ENCODE measurements at regions not wholly inside any gene's neighbourhood (a gene's known extent, or its start where the extent isn't known, plus 50 kb on each side); places are given as distances from the start of the nearest gene placed in this dataset.

DNA sequence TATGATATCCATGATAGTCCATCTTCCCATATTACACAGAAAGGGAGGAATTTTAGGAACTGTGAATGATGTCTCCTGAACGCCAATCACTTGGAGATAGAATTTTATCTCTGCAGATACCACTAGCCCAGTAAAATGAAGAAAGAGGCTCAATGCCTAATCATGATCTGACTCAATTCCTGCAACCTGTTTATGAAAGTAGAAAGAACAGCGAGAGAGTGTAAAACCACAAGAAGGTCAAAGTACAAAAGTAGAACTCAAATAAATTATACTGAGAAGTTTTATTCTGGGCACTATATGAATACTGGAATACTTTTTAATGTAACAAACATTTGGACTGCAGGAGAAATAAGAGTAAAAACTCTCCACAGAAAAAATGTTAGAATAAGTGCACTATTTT, 892.1 kb upstream of the DDX18 start:
- WGBS: 94% methylated on average over 2 of the region's 2 CpGs
- Histone ChIP-seq H3K9me3 (ENCODE audit: control insufficient read depth in 2 of 2, insufficient read depth in 1 of 2, low read length in 1 of 2) (no peaks in the 10 kb centered on the region), H3K4me3 (ENCODE audit: low read length in 2 of 2) (no peak overlapping the region), H3K27ac (ENCODE audit: low read depth in 1 of 2, low read length in 1 of 2) (no peak overlapping the region), H3K4me1 (ENCODE audit: control insufficient read depth in 2 of 2, insufficient read depth in 2 of 2, low read length in 2 of 2) (no peaks in the 10 kb centered on the region), H3K27me3 (ENCODE audit: control insufficient read depth in 2 of 2, insufficient read depth in 1 of 2, low read length in 1 of 2) (no peaks in the 10 kb centered on the region), H3K36me3 (ENCODE audit: control insufficient read depth in 2 of 2, insufficient read depth in 2 of 2, low read length in 1 of 2) (no peaks in the 10 kb centered on the region)
- DNase-seq (ENCODE audit: low read depth in 6 of 9, low spot score in 9 of 9): no peak

DNA sequence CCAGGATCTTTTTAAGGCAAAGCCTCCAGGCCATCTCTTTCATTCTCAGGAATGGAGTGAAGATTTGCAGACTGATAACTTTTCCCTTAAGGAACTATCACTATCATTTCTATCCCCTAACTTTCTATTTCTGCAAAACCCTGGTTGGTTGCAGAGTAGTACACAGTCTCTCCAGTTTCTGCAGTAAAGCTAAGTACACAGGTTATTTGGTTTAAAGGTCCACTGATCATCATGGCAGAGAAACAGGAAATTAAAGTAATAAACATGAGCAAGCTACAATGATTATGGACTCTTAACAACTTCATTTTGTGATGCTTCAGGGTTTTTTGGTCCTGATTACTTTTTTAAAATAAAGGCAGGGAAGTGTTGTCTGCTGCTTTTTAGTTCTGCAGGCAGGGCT, 890.0 kb upstream of the DDX18 start:
- H3K4me3 ChIP-seq (ENCODE audit: low read length in 2 of 2): no peak overlapping the region
- no peaks in the 10 kb centered on the region for H3K36me3 ChIP-seq (ENCODE audit: control insufficient read depth in 2 of 2, insufficient read depth in 2 of 2, low read length in 1 of 2)
- no peaks in the 10 kb centered on the region for H3K27me3 ChIP-seq (ENCODE audit: control insufficient read depth in 2 of 2, insufficient read depth in 1 of 2, low read length in 1 of 2)
- no peak overlapping the region for H3K27ac ChIP-seq (ENCODE audit: low read depth in 1 of 2, low read length in 1 of 2)
- no peak for DNase-seq (ENCODE audit: low read depth in 6 of 9, low spot score in 9 of 9)
- no peaks in the 10 kb centered on the region for H3K4me1 ChIP-seq (ENCODE audit: control insufficient read depth in 2 of 2, insufficient read depth in 2 of 2, low read length in 2 of 2)
- no peaks in the 10 kb centered on the region for H3K9me3 ChIP-seq (ENCODE audit: control insufficient read depth in 2 of 2, insufficient read depth in 1 of 2, low read length in 1 of 2)

DNA sequence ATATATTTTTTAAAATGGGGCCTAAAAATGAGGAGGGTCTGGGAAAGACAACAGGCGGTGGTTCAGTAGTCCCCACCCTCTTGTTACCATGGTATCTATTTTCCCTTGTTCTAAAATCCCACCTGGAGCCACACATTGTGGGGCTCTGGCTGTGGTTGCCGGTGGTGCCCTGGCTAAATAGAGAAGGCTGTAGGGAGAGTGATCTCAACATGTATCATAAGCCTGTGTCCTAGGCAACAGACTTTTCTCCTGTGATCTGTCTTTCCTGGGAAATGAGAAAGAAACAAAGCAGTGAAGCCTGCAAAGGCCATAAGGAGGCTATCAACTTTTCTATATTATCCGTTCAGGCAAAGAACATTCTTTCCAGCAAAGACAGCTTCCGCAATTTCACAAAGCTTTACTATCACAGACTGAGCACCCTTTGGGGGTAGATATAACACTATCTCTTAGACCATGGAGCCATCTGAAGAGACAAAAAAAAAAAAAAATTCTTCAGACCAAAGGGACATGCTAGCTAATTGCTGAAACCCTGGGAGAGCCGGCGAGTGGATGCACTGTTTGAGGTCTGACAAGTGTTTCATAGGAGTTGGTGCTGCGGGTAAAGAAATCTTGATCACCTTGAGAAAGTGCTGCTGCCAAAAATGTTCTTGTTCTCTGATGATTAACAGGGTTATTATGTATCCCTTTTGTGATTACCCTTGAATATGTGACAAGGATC, 879.2 kb upstream of the DDX18 start:
- Histone ChIP-seq H3K9me3 (ENCODE audit: control insufficient read depth in 2 of 2, insufficient read depth in 1 of 2, low read length in 1 of 2) (no peaks in the 10 kb centered on the region), H3K4me1 (ENCODE audit: control insufficient read depth in 2 of 2, insufficient read depth in 2 of 2, low read length in 2 of 2) (no peaks in the 10 kb centered on the region), H3K4me3 (ENCODE audit: low read length in 2 of 2) (no peak overlapping the region), H3K27me3 (ENCODE audit: control insufficient read depth in 2 of 2, insufficient read depth in 1 of 2, low read length in 1 of 2) (no peaks in the 10 kb centered on the region), H3K27ac (ENCODE audit: low read depth in 1 of 2, low read length in 1 of 2) (no peak overlapping the region), H3K36me3 (ENCODE audit: control insufficient read depth in 2 of 2, insufficient read depth in 2 of 2, low read length in 1 of 2) (no peaks in the 10 kb centered on the region)
- 94% methylated on average over 7 of the region's 7 CpGs for WGBS
- no peak for DNase-seq (ENCODE audit: low read depth in 6 of 9, low spot score in 9 of 9)

DNA sequence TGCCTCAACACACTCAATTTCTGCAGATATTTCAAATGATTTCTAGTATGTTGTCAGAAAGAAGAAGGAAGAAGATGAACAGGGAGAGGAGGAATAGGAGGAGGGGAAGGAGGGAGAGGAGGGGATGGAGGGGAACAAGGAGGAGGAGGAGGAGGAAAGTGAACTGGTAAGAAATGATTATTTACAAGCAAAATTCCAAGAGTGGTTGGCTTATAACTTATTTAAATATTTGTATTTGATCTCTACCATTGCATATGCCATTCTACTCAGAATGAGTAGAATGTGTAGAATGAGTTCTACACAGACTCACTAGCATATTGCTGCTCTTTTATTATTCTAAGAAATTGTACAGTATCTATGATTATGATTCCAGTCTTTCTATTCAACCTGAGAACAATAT, 866.2 kb upstream of the DDX18 start:
- Histone ChIP-seq H3K9me3 (ENCODE audit: control insufficient read depth in 2 of 2, insufficient read depth in 1 of 2, low read length in 1 of 2) (no peaks in the 10 kb centered on the region), H3K4me1 (ENCODE audit: control insufficient read depth in 2 of 2, insufficient read depth in 2 of 2, low read length in 2 of 2) (no peaks in the 10 kb centered on the region), H3K4me3 (ENCODE audit: low read length in 2 of 2) (no peak overlapping the region), H3K27me3 (ENCODE audit: control insufficient read depth in 2 of 2, insufficient read depth in 1 of 2, low read length in 1 of 2) (no peaks in the 10 kb centered on the region), H3K36me3 (ENCODE audit: control insufficient read depth in 2 of 2, insufficient read depth in 2 of 2, low read length in 1 of 2) (no peaks in the 10 kb centered on the region), H3K27ac (ENCODE audit: low read depth in 1 of 2, low read length in 1 of 2) (no peak overlapping the region)
- DNase-seq (ENCODE audit: low read depth in 6 of 9, low spot score in 9 of 9): no peak

DNA sequence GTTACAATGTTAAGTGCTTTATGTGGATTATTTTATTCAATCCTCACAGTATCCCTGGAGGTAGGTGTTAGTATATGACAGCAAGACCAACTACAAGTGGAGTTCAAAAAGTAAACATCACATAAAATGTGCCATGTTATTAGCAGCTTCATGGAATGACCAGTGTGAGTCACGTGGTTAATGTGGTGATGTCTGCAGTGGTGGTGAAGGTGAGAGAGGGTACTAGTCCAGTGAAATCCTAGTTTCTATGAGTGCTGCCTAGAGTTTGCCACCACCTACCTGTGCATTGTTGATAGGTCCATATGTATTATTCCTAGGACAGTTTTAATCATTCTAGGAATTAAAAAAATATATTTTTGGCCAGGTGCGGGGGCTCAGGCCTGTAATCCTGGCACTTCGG, 865.2 kb upstream of the DDX18 start:
- H3K27me3 ChIP-seq (ENCODE audit: control insufficient read depth in 2 of 2, insufficient read depth in 1 of 2, low read length in 1 of 2): no peaks in the 10 kb centered on the region
- 95% methylated on average over 3 of the region's 3 CpGs for WGBS
- no peaks in the 10 kb centered on the region for H3K9me3 ChIP-seq (ENCODE audit: control insufficient read depth in 2 of 2, insufficient read depth in 1 of 2, low read length in 1 of 2)
- no peak for DNase-seq (ENCODE audit: low read depth in 6 of 9, low spot score in 9 of 9)
- no peak overlapping the region for H3K27ac ChIP-seq (ENCODE audit: low read depth in 1 of 2, low read length in 1 of 2)
- H3K4me3 ChIP-seq (ENCODE audit: low read length in 2 of 2): no peak overlapping the region
- H3K36me3 ChIP-seq (ENCODE audit: control insufficient read depth in 2 of 2, insufficient read depth in 2 of 2, low read length in 1 of 2): no peaks in the 10 kb centered on the region
- H3K4me1 ChIP-seq (ENCODE audit: control insufficient read depth in 2 of 2, insufficient read depth in 2 of 2, low read length in 2 of 2): no peaks in the 10 kb centered on the region

DNA sequence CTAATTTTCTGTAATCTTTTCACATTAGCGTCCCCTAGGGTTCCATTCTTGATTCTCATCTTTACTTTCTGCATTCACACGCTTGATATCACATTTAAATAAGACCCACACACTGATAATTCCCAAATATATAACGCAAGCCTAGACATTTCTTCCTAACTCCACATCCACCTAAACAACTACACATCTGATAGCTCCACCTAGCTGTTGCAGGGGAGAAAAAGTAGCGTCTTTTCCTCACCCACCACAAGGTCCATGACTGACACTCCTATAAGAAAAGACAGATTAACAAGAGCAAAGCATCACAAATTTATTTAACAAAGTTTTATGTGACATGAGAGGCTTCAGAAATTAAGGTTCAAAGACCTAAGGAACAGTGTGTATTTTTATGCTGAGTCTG, 862.2 kb upstream of the DDX18 start:
- H3K4me3 ChIP-seq (ENCODE audit: low read length in 2 of 2): no peak overlapping the region
- 37% methylated on average over 4 of the region's 4 CpGs for WGBS
- H3K27ac ChIP-seq (ENCODE audit: low read depth in 1 of 2, low read length in 1 of 2): no peak overlapping the region
- H3K4me1 ChIP-seq (ENCODE audit: control insufficient read depth in 2 of 2, insufficient read depth in 2 of 2, low read length in 2 of 2): no peaks in the 10 kb centered on the region
- DNase-seq (ENCODE audit: low read depth in 6 of 9, low spot score in 9 of 9): no peak
- H3K36me3 ChIP-seq (ENCODE audit: control insufficient read depth in 2 of 2, insufficient read depth in 2 of 2, low read length in 1 of 2): no peaks in the 10 kb centered on the region
- peaks cover 0 to 1% of the 10 kb centered on the region in 2 donors for H3K9me3 ChIP-seq (ENCODE audit: control insufficient read depth in 2 of 2, insufficient read depth in 1 of 2, low read length in 1 of 2)
- no peaks in the 10 kb centered on the region for H3K27me3 ChIP-seq (ENCODE audit: control insufficient read depth in 2 of 2, insufficient read depth in 1 of 2, low read length in 1 of 2)

DNA sequence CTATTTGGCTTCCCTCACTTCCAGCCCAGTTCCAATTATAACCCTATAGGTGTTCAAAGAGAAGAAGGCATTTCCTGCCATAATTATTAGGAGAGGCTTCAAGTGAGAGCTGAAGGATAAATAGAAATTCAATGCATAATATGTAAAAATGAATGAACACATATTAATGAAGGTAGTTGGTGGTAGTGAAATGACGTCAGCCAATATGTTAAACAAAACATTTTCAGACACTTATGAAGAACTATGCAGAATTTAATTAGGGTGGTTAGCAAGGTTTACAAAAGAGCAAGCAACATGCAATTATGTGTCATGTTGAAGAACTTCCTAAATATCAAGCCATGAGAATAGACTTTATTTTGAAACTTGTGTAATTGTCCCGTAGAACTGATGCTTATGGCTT, 858.8 kb upstream of the DDX18 start:
- Histone ChIP-seq H3K36me3 (ENCODE audit: control insufficient read depth in 2 of 2, insufficient read depth in 2 of 2, low read length in 1 of 2) (no peaks in the 10 kb centered on the region), H3K9me3 (ENCODE audit: control insufficient read depth in 2 of 2, insufficient read depth in 1 of 2, low read length in 1 of 2) (peaks cover 0 to 1% of the 10 kb centered on the region in 2 donors), H3K4me3 (ENCODE audit: low read length in 2 of 2) (no peak overlapping the region), H3K27me3 (ENCODE audit: control insufficient read depth in 2 of 2, insufficient read depth in 1 of 2, low read length in 1 of 2) (no peaks in the 10 kb centered on the region), H3K4me1 (ENCODE audit: control insufficient read depth in 2 of 2, insufficient read depth in 2 of 2, low read length in 2 of 2) (no peaks in the 10 kb centered on the region), H3K27ac (ENCODE audit: low read depth in 1 of 2, low read length in 1 of 2) (no peak overlapping the region)
- 88% methylated on average over 2 of the region's 2 CpGs for WGBS
- DNase-seq (ENCODE audit: low read depth in 6 of 9, low spot score in 9 of 9): no peak

DNA sequence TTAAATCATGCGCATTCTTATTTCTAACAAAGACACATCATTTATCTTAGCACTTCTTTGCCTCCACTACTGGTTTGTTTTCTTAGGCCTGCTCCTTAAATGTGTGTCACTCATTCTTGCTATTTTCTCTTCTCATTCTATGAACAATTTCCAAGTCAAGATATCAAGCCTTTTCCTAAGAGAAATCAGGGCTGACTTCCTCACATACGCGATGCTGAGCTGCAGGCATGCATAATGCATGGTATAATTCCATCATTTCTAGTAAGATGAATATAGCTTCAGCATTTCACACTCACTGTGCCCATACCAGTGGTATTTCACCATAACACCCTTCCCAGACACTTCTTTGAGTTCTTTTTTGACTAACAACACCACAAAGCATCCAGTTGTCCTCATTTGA, 838.9 kb upstream of the DDX18 start:
- Histone ChIP-seq H3K27ac (ENCODE audit: low read depth in 1 of 2, low read length in 1 of 2) (no peak overlapping the region), H3K36me3 (ENCODE audit: control insufficient read depth in 2 of 2, insufficient read depth in 2 of 2, low read length in 1 of 2) (no peaks in the 10 kb centered on the region), H3K9me3 (ENCODE audit: control insufficient read depth in 2 of 2, insufficient read depth in 1 of 2, low read length in 1 of 2) (peaks cover 0 to 5% of the 10 kb centered on the region in 2 donors), H3K4me3 (ENCODE audit: low read length in 2 of 2) (no peak overlapping the region), H3K4me1 (ENCODE audit: control insufficient read depth in 2 of 2, insufficient read depth in 2 of 2, low read length in 2 of 2) (no peaks in the 10 kb centered on the region), H3K27me3 (ENCODE audit: control insufficient read depth in 2 of 2, insufficient read depth in 1 of 2, low read length in 1 of 2) (no peaks in the 10 kb centered on the region)
- DNase-seq (ENCODE audit: low read depth in 6 of 9, low spot score in 9 of 9): no peak
- WGBS: 94% methylated on average over 3 of the region's 3 CpGs

DNA sequence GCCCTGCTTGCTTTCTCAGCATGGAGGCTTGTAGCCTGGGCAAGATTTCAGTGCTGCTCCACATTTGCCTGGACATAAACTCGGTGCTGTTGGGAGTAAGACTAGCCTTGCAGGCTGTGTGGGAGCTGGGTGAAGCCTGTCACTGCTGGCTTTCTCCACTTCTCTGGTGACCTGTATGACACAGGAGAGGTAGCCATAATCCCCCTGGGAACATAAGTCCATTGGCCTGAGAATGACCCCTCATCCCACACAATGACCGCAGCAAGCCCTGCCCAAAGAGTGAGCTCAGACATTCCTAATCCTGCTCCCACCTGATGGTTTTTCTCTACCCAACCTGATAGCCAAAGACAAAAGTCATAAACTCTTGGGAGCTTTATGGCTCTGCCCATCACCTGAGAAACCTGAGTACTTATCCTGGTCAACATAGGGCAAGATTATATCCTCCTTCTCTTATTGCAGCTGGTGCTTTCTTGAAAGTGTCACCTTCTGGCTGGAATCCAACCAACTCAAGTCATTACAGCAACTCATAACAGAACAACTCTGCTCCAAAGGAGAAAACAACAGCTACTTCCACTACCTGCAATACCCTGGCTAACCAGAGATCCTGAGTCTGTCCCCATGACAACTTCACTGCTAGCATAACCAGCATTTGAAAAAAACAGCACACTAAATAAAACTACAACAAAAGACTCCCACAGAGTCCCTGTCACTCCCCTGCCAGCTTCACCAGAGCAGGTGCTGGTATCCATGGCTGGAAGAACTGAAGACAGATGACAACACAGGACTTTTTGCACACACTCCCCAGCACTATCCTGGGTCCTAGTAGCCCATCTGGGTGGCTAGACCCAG, 834.4 kb upstream of the DDX18 start:
- no peak overlapping the region for H3K4me3 ChIP-seq (ENCODE audit: low read length in 2 of 2)
- DNase-seq (ENCODE audit: low read depth in 6 of 9, low spot score in 9 of 9): no peak
- 90% methylated on average over 2 of the region's 2 CpGs for WGBS
- no peaks in the 10 kb centered on the region for H3K36me3 ChIP-seq (ENCODE audit: control insufficient read depth in 2 of 2, insufficient read depth in 2 of 2, low read length in 1 of 2)
- no peaks in the 10 kb centered on the region for H3K4me1 ChIP-seq (ENCODE audit: control insufficient read depth in 2 of 2, insufficient read depth in 2 of 2, low read length in 2 of 2)
- H3K27me3 ChIP-seq (ENCODE audit: control insufficient read depth in 2 of 2, insufficient read depth in 1 of 2, low read length in 1 of 2): no peaks in the 10 kb centered on the region
- H3K9me3 ChIP-seq (ENCODE audit: control insufficient read depth in 2 of 2, insufficient read depth in 1 of 2, low read length in 1 of 2): peaks cover 0 to 11% of the 10 kb centered on the region in 2 donors
- H3K27ac ChIP-seq (ENCODE audit: low read depth in 1 of 2, low read length in 1 of 2): no peak overlapping the region

Measured in thymus (tissue), 11 donors.